ENCODE measurements at regions not wholly inside any gene's neighbourhood (a gene's known extent, or its start where the extent isn't known, plus 50 kb on each side); places are given as distances from the start of the nearest gene placed in this dataset.
"Not testable (repeated sequence)": the region's sequence is repeated elsewhere in the genome, so short reads cannot be mapped to it uniquely, and the experiment has no call there.

GRCh38 chrX:75596178-75596577 lies 73.3 kb upstream of the ZDHHC15 start:
- DNase-seq (ENCODE audit: low spot score) = no peak
- TF ChIP-seq, protein P1, sequence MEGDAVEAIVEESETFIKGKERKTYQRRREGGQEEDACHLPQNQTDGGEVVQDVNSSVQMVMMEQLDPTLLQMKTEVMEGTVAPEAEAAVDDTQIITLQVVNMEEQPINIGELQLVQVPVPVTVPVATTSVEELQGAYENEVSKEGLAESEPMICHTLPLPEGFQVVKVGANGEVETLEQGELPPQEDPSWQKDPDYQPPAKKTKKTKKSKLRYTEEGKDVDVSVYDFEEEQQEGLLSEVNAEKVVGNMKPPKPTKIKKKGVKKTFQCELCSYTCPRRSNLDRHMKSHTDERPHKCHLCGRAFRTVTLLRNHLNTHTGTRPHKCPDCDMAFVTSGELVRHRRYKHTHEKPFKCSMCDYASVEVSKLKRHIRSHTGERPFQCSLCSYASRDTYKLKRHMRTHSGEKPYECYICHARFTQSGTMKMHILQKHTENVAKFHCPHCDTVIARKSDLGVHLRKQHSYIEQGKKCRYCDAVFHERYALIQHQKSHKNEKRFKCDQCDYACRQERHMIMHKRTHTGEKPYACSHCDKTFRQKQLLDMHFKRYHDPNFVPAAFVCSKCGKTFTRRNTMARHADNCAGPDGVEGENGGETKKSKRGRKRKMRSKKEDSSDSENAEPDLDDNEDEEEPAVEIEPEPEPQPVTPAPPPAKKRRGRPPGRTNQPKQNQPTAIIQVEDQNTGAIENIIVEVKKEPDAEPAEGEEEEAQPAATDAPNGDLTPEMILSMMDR (IDR thresholded peaks at IDR 0.05; ENCODE audit: poor library complexity, severe bottlenecking) = no peak
- Histone ChIP-seq H3K4me3 (ENCODE audit: severe bottlenecking) (no peak overlapping the region), H3K27me3 (ENCODE audit: insufficient read depth, poor library complexity, severe bottlenecking) (no peaks in the 10 kb centered on the region), H3K27ac (ENCODE audit: poor library complexity, severe bottlenecking) (no peak overlapping the region), H3K9me3 (ENCODE audit: severe bottlenecking) (no peaks in the 10 kb centered on the region), H3K4me1 (ENCODE audit: insufficient read depth, poor library complexity, severe bottlenecking) (no peaks in the 10 kb centered on the region), H3K36me3 (ENCODE audit: low read depth) (no peaks in the 10 kb centered on the region)
- ATAC-seq (ENCODE audit: low read depth) = no peak

GRCh38 chrX:75593186-75593585 lies 70.3 kb upstream of the ZDHHC15 start:
- not testable (repeated sequence) for H3K27ac ChIP-seq (ENCODE audit: poor library complexity, severe bottlenecking); H3K27me3 ChIP-seq (ENCODE audit: insufficient read depth, poor library complexity, severe bottlenecking); DNase-seq (ENCODE audit: low spot score); H3K4me3 ChIP-seq (ENCODE audit: severe bottlenecking); H3K4me1 ChIP-seq (ENCODE audit: insufficient read depth, poor library complexity, severe bottlenecking); H3K36me3 ChIP-seq (ENCODE audit: low read depth); ATAC-seq (ENCODE audit: low read depth); H3K9me3 ChIP-seq (ENCODE audit: severe bottlenecking)

- Histone ChIP-seq H3K36me3 (ENCODE audit: low read depth) (no peaks in the 10 kb centered on the region), H3K4me3 (ENCODE audit: severe bottlenecking) (no peak overlapping the region), H3K4me1 (ENCODE audit: insufficient read depth, poor library complexity, severe bottlenecking) (no peaks in the 10 kb centered on the region), H3K27ac (ENCODE audit: poor library complexity, severe bottlenecking) (no peak overlapping the region), H3K27me3 (ENCODE audit: insufficient read depth, poor library complexity, severe bottlenecking) (no peaks in the 10 kb centered on the region), H3K9me3 (ENCODE audit: severe bottlenecking) (no peaks in the 10 kb centered on the region)
- TF ChIP-seq, protein P1 (IDR thresholded peaks at IDR 0.05; ENCODE audit: poor library complexity, severe bottlenecking) = no peak
- DNase-seq (ENCODE audit: low spot score) (no peak), ATAC-seq (ENCODE audit: low read depth) (no peak)
Observed at GRCh38 chrX:75582511-75582910, 59.7 kb upstream of the ZDHHC15 start.
